AG08395 (cell line): ENCODE measurements at regions not wholly inside any gene's neighbourhood (a gene's known extent, or its start where the extent isn't known, plus 50 kb on each side); places are given as distances from the start of the nearest gene placed in this dataset.

Source experiments
- DNase-seq: peaks from one replicate; pipeline ENCODE4 v3.0.0; 2012; ENCODE audit warnings: mixed read lengths, low spot score

DNA sequence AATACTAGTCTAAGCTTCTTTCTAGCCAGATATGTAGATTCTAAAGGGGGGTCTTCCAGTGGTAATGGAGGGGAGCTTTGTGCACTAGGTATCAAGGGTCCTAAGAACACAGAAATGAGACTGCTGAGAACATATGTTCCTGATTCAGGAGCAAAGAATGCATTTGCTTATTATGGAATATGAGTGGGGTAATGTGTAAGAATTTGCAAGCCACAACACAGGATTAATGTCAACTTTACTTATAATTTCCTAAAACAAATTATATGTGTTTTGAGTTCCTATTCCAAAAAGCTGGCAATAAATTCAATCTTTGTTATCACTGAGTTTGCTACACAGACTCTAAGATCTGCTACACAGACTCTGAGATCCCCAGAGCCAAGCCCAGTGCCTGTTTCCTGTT is 357.0 kb upstream of the PTBP2 start:
- DNase-seq, result peak; percentile 51

DNA sequence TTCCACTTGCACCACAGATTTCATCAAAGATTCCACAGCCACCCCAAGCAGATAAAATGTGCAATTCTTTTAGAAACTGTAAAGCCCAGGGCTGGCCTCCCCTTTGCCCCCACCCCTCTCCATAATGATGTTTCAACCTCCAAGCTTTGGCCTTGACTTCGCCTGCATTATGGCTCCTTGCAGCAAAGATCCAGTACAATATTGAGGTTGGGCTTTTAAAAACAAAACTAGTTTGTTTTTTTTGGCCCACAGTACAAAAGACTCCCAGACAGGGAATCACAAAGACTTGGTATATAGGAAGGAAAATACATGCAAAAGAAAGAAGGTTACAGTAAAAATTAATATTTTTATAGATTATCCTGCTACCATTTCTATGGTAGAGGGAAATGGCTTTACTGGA is 356.5 kb upstream of the PTBP2 start:
- no peak for DNase-seq

- DNase-seq, result no peak
Observed at GRCh38 chr1:96365596-96366390, 355.8 kb upstream of the PTBP2 start.

- DNase-seq, result no peak
Observed at GRCh38 chr1:96366516-96366915, 355.1 kb upstream of the PTBP2 start.

GRCh38 chr1:96367791-96368190 is 353.8 kb upstream of the PTBP2 start:
- DNase-seq, result no peak

DNA sequence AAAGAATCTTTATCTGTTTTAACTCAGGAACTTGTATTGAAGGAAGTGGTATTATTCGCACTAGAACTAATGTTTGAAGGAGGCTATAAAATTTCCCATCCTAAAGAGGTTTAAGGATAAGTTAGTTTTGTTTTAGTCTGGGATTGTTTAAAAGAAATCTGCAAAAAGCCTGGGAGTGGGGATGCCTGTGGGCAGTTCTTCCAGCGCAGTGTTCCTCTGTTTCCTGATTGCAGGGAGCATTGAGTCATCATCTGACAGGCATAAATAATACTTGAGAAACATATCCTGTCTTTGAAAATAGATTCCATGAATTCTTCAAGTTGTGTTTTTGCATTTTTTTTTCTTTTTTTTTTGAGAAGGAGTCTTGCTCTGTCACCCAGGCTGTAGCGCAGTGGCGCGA is 350.8 kb upstream of the PTBP2 start:
- DNase-seq, result peak; percentile 75

DNA sequence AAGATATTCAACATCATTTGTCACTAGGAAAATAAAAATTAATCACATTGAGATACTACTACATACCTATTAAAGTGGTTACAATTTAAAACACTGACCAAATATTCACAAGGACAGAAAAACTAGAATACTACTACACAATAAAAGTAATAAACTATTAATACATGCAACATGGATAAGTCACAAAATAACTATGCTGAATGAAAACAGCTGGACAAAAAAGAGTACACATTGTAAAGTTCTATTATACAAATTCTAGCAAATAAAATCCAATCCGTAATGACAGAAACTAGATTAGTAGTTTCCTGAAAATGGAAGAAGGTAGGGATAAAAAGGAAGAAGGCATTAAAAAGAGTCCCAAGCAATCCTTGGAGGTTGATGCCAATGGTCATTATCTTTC is 348.7 kb upstream of the PTBP2 start:
- DNase-seq, result no peak

DNA sequence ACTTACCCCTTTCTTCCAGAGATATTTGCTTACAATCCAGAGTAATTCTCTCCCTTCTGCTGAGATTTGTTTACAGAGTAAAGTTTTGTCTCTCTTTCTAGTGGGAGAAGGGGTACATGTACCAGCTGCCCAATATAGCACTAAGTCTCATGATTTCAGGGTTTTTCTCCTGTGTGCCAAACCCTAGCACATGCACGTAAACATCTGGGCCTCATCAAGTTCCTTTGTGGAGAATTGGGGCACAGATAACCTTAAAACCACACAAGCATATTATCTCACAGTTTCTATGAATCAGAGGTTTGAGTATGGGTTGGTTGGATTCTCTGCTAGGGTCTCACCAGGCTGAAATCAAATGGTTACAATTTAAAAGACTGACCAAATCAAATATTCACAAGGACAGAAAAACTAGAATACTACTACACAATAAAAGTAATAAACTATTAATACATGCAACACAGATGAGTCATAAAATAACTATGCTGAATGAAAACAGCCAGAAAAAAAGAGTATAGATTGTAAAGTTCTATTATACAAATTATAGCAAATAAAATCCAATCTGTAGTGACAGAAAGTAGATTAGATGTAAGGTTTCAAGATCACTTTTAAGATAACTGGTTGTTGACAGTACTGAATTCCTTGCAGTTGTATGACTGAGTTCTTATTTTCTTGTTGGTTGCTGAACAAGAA is 347.4 kb upstream of the PTBP2 start:
- no peak for DNase-seq

GRCh38 chr1:96376846-96377245 is 344.7 kb upstream of the PTBP2 start:
- DNase-seq, result no peak

DNA sequence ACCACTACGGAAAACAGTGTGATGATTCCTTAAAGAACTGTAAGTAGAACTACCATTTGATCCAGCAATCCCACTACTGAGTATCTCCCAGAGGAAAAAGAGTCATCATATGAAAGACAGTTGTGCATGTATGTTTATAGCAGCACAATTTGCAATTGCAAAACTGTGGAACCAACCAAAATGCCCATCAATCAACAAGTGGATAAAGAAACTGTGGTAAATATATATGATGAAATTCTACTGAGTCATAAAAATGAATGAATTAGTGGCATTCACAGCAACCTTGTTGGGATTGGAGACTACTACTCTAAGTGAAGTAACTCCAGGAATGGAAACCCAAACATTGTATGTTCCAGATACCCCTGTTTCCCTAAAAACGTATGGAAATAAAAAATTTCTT is 337.0 kb upstream of the PTBP2 start:
- DNase-seq, result no peak

- no peak for DNase-seq
Observed at GRCh38 chr1:96387785-96388184, 333.8 kb upstream of the PTBP2 start.

DNA sequence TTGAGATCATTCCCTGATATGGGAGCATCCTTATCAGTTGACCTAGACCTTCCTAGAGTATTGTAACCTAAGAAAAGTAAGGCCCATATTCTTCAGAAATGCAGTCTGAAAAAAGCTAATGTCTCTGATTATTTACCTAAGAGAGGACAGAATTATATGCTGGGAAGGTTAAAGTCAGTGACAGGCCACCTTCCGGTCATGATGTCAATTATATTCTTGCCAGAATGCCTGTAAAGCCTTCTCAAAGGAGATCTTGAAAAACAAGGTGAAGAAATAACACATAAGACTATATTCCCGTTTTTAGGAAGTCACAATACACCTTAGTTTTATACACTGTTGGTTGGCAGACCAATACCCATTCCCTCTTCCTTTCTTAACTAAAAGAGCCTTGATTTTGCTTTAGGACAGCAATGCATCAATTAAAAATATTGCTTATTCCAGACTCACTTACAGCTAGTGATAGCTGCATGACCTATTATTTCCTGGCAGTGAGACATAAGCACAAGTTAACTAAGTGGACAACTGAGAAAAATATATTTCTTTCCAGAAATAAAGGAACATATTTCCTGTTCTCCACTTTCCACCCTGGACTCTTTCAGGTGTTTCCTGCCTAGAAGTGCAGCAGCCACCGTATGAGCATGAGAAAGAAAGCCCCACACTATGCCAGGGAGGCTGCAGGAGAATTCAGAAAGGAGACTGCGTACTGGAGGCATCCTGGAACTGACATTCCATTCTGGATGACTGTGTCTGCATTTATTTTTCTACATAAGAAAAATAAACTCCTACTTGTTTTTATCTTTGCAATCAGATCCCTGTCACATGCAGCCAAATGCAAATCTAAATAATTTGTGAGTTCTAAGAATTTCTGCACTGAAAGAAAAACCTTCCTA is 332.9 kb upstream of the PTBP2 start:
- peak; percentile 63 for DNase-seq

GRCh38 chr1:96400089-96400488 is 321.5 kb upstream of the PTBP2 start:
- DNase-seq, result no peak

GRCh38 chr1:96409087-96409486 is 312.5 kb upstream of the PTBP2 start:
- no peak for DNase-seq

DNA sequence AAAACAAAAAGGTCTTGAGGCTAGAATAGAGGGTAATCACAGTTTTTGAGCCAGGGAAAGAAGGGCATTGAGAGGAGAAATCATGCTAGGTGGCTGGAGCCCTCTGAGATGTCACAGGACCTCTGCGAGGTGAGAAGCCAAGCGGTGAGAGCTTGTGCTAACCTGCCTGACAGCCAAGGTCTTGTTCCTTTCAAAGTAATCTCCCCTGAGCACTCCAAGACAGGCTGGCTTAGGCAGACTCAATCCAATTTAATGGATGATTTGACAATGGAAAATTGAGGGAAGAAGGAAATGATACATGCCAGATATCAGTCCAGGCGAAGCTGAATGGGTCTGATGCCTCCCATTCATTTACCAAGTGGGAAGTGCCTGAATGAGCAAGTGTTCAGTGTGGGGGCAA is 311.9 kb upstream of the PTBP2 start:
- no peak for DNase-seq

GRCh38 chr1:96411006-96411405 is 310.6 kb upstream of the PTBP2 start:
- DNase-seq, result no peak

DNA sequence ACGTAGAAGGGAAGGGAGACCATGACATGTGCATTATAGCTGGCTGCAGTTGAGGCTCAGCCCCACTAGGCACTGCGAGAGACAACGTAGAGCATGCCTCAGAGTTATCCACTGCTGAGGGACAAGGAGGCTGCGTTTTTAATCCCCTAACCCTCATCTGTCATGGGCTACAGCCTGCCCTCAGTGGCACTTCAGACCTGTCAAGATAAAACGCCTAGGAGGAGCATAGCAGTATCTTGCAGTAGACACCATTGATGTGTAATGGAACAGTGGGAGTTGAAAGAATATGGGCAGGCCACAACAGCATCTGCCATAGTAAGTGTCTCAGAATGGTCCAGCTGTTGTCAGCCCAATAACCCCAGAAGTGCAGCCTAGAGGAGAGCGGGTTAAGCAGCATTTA is 307.0 kb upstream of the PTBP2 start:
- no peak for DNase-seq

DNA sequence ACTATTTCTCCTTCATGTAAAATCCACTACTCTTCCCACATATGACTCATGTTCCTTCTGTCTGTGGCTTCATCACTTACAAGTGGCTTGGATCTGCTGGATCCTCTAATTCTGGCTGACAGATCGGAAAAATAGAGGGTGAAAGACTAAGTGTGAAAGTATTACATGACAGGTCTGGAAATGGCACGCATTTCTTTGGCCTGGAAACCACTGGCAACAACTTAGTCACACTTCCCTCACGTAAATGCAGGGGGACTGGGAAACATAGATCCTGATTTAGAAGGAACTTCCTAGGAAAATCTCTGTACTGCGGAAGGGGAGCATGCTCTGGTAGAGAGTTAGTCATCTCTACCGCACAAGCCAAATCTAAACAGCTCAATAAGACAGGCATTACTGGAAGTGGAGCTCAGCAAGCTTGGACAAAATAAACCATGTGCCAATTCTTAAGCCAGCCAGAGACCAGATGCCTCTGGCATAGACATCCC is 305.4 kb upstream of the PTBP2 start:
- DNase-seq, result peak; percentile 86

- no peak for DNase-seq
Observed at GRCh38 chr1:96416701-96417444, 304.7 kb upstream of the PTBP2 start.

DNA sequence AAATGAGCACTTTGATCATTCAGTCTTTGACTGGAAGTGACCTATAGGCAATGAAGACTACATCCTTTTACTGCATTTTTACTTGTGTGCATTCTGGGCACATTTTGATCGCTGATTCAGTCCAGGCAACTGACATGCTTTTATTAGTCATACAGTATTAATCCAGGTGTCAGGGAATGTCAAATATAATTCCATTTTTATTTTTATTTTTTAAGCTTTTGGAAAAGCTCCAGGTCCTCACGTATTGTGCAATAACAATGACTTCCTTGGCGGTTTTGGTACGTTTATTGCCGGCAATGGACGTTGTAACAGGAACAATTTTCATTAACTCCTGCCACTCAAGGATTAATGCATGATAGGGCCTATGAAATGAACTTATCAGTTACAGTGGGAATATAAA is 302.6 kb upstream of the PTBP2 start:
- no peak for DNase-seq

- DNase-seq, result peak; percentile 44
Observed at GRCh38 chr1:96424877-96425276, 296.7 kb upstream of the PTBP2 start.
